Cardiac muscle cell (in vitro differentiated cells and primary cell): ENCODE measurements at regions not wholly inside any gene's neighbourhood (a gene's known extent, or its start where the extent isn't known, plus 50 kb on each side); places are given as distances from the start of the nearest gene placed in this dataset.

Experiments
- DNase-seq, 2 donors: peaks; one replicate each; pipeline versions ENCODE4 v3.0.0 to v3.0.0-alpha.2; 2010 to 2017; ENCODE audit warnings: low read depth in 1 of 2, low spot score in 1 of 2
- H3K27ac ChIP-seq: fragments of 200-600 bp; sonication (generic); 2 replicates; pipeline ENCODE4 v1.5.1; 2016
- H3K27me3 ChIP-seq: fragments of 200-600 bp; sonication (generic); 2 replicates; pipeline ENCODE4 v1.6.0; 2016; ENCODE audit warnings: control low read depth
- H3K36me3 ChIP-seq: fragments of 200-600 bp; sonication (generic); 2 replicates; pipeline ENCODE4 v1.5.1; 2016; ENCODE audit warnings: control low read depth
- H3K4me1 ChIP-seq: fragments of 200-600 bp; sonication (generic); 2 replicates; pipeline ENCODE4 v1.8.1; 2017; ENCODE audit warnings: low read depth, mild to moderate bottlenecking, mixed run types
- H3K4me3 ChIP-seq: fragments of 200-600 bp; sonication (generic); 2 replicates; pipeline ENCODE4 v1.5.1; 2016; ENCODE audit warnings: mild to moderate bottlenecking
- H3K9me3 ChIP-seq: fragments of 200-600 bp; sonication (generic); 2 replicates; pipeline ENCODE4 v1.5.1; 2017; ENCODE audit warnings: low read depth, mild to moderate bottlenecking, control low read depth
- TF ChIP-seq, protein P1 (sequence below): IDR thresholded peaks from 2 replicates; pipeline ENCODE4 v1.5.1; 2012; ENCODE audit warnings: low read depth, mild to moderate bottlenecking, low read length

DNA sequence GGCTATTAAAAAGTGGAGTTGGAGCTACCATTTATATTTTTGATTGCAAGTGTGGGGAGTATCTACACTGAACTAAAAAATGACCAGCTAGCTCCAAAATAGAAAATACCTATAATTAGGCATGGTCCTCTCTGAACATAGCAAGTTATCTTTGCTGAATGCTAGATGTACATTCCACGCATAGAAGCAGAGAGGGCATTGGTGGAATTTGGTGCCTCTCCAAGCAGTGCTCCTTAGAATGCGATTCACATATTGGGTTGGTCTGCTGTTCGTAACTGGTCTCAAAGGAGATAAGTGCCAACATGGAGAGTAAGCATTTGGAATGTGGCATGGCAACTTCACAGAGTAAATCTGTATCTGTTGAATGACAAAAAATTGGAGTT, 196.2 kb downstream of the PTN start:
- Histone ChIP-seq H3K4me3 (no peak overlapping the region), H3K4me1 (peaks cover 28% of the 10 kb centered on the region), H3K27me3 (no peaks in the 10 kb centered on the region), H3K27ac (no peak overlapping the region), H3K36me3 (no peaks in the 10 kb centered on the region), H3K9me3 (no peaks in the 10 kb centered on the region)
- TF ChIP-seq, protein P1, sequence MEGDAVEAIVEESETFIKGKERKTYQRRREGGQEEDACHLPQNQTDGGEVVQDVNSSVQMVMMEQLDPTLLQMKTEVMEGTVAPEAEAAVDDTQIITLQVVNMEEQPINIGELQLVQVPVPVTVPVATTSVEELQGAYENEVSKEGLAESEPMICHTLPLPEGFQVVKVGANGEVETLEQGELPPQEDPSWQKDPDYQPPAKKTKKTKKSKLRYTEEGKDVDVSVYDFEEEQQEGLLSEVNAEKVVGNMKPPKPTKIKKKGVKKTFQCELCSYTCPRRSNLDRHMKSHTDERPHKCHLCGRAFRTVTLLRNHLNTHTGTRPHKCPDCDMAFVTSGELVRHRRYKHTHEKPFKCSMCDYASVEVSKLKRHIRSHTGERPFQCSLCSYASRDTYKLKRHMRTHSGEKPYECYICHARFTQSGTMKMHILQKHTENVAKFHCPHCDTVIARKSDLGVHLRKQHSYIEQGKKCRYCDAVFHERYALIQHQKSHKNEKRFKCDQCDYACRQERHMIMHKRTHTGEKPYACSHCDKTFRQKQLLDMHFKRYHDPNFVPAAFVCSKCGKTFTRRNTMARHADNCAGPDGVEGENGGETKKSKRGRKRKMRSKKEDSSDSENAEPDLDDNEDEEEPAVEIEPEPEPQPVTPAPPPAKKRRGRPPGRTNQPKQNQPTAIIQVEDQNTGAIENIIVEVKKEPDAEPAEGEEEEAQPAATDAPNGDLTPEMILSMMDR: no peak
- DNase-seq: no peak

DNA sequence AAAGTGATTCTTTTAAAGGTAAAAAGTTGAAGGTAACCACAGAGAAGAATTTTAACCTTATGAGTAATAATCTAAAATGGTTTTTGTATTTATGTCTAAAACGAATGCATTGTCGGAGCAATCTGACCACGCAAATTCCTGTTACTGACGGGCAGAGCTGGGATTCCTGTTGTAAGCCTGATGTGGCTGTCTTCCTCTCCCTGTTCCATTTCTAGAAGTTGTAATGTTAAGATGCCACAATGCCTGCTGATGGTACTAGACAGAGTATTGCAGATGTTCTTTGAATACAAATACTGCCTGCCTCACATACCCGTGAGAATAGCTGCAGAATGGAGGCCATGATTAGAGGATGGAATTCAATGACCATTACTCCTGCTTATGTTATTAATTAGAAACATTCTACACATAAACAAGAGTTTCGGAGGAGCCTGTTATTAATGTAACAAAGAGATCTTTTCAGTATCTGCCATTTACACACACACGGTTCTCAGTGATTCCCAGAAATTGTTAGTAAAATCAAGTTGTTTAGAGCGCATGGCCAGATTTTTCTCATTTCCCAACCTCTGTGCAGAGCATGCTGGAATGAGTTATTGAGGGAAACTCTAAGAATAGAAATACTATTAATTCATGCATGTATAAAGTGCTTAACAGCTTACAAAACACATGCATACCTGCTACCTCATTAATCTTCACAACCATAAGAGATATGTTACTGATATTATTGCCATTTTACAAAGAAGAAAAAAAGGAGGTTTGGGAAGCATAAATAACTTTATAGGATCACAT, 196.8 kb downstream of the PTN start:
- Histone ChIP-seq H3K4me1 (peaks cover 23% of the 10 kb centered on the region), H3K4me3 (no peak overlapping the region), H3K27me3 (no peaks in the 10 kb centered on the region), H3K9me3 (no peaks in the 10 kb centered on the region), H3K27ac (no peak overlapping the region), H3K36me3 (no peaks in the 10 kb centered on the region)
- TF ChIP-seq, protein P1: no peak
- DNase-seq: peak in 1 of 2 donors; percentile 41

DNA sequence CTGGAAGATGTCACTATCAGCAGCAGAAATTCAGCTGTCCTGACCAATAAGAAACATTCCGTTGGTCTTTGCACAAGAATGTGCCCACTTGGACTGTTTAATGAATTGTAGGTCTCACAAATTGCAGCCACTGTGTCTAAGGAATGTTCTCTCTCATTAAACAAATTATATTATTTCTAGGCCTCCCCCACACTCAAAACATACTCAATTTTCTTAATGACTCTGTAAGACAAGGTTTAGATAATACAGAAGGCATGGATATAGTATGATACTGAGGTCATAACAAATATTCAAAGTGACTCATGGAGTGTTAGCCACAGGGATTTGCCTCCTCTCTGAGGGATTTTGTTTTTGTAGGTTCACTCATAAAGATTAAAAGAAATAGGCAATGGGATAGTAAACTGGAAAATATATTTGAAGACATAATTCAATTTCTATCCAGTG, 197.5 kb downstream of the PTN start:
- no peaks in the 10 kb centered on the region for H3K36me3 ChIP-seq
- TF ChIP-seq, protein P1: no peak
- no peak overlapping the region for H3K4me3 ChIP-seq
- no peaks in the 10 kb centered on the region for H3K27me3 ChIP-seq
- DNase-seq: peak in 1 of 2 donors; percentile 49
- no peak overlapping the region for H3K27ac ChIP-seq
- H3K4me1 ChIP-seq: peaks cover 18% of the 10 kb centered on the region
- no peaks in the 10 kb centered on the region for H3K9me3 ChIP-seq

DNA sequence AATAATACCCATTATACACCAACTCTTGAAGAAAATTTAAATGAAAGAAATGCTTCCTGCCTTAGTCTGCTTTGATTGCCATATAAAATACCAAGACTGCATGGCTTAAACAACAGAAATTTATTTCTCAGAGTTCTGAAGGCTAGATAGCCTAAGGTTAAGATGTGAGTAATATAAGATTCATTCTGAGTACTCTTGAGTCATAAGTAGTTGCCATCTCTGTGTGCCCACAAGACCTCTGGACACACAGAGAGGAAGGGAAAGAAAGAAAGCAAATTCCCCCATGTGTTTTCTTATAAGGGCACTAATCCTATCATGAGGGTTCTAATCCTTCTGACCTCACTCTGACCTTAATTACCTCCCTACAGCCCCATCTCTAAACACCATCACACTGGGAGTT, 201.2 kb downstream of the PTN start:
- DNase-seq: no peak
- H3K36me3 ChIP-seq: no peaks in the 10 kb centered on the region
- H3K4me3 ChIP-seq: no peak overlapping the region
- H3K4me1 ChIP-seq: peaks cover 7% of the 10 kb centered on the region
- H3K27me3 ChIP-seq: no peaks in the 10 kb centered on the region
- H3K9me3 ChIP-seq: no peaks in the 10 kb centered on the region
- no peak overlapping the region for H3K27ac ChIP-seq
- TF ChIP-seq, protein P1: no peak

DNA sequence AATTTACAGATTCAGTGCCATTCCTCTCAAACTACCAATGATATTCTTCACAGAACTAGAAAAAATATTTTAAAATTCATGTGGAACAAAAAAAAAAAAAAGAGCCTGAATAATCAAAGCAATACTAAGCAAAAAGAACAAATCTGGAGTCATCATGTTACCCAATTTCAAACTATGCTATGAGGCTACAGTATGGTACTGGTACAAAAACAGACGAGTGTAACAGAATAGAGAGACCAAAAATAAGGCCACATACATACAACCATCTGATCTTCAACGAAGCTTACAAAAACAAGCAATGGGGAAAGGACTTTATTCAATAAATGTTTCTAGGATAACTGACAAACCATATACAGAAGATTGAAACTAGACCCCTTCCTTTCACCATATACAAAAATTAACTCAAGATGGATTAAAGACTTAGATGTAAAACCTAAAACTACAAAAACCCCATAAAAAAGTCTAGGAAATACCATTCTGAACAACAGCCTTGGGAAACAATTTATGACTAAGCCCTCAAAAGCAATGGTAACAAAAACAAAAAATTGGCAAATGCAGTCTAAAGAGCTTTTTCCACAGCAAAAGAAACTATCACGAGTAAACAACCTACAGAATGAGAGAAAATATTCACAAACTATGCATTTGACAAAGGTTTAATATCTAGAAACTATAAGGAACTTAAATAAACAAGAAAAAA, 207.7 kb downstream of the PTN start:
- no peaks in the 10 kb centered on the region for H3K4me1 ChIP-seq
- H3K27me3 ChIP-seq: no peaks in the 10 kb centered on the region
- H3K9me3 ChIP-seq: no peaks in the 10 kb centered on the region
- H3K4me3 ChIP-seq: no peak overlapping the region
- H3K27ac ChIP-seq: no peak overlapping the region
- TF ChIP-seq, protein P1: no peak
- no peaks in the 10 kb centered on the region for H3K36me3 ChIP-seq
- DNase-seq: no peak
